PC-3 (cell line): ENCODE measurements at regions not wholly inside any gene's neighbourhood (a gene's known extent, or its start where the extent isn't known, plus 50 kb on each side); places are given as distances from the start of the nearest gene placed in this dataset.

Experiments
- ATAC-seq: fragments of 200-7000 bp; cut with Tn5 transposase; 2 replicates; pipeline ENCODE4 v1.9.1; 2020; ENCODE audit warnings: mild to moderate bottlenecking, moderate library complexity
- BruUV-seq: library from RNA; stranded (reverse); fragments of 400-500 nt; replicated peaks from 2 replicates; lab custom pipeline; 2021; lab: Mats Ljungman, UMichigan
- CTCF ChIA-PET: fragments of 300-600 bp; sonication (Branson Sonifier 250); formaldehyde crosslinking; loops from one replicate; lab custom pipeline; 2022; ENCODE audit warnings: antibody characterized with exemption; lab: Charles Lee
- POLR2A ChIA-PET: fragments of 300-600 bp; sonication (Branson Sonifier 250); formaldehyde crosslinking; loops from one replicate; lab custom pipeline; 2022; ENCODE audit warnings: antibody characterized with exemption; ENCODE audit not compliant: unreplicated experiment; lab: Charles Lee
- DNase-seq: peaks from one replicate; pipeline ENCODE4 v3.0.0-alpha.2; 2015
- H2AFZ ChIP-seq: fragments of 300-600 bp; sonication (generic); 2 replicates; pipeline ENCODE4 v1.6.0; 2016; ENCODE audit warnings: antibody characterized with exemption, low read length
- H3F3A ChIP-seq: fragments of 300-600 bp; sonication (generic); one replicate; pipeline ENCODE4 v1.6.0; 2017; ENCODE audit warnings: antibody characterized with exemption, low read length, control low read depth, mild to moderate bottlenecking; ENCODE audit not compliant: unreplicated experiment
- H3K27ac ChIP-seq: fragments of 300-600 bp; sonication (generic); 2 replicates; pipeline ENCODE4 v1.5.1; 2016; ENCODE audit warnings: mild to moderate bottlenecking, low read length
- H3K27me3 ChIP-seq: fragments of 300-600 bp; sonication (generic); 2 replicates; pipeline ENCODE4 v1.6.1; 2016; ENCODE audit warnings: low read length, mixed read lengths
- H3K36me3 ChIP-seq: fragments of 300-600 bp; sonication (generic); 2 replicates; pipeline ENCODE4 v1.6.1; 2016; ENCODE audit warnings: low read depth, mixed run types, low read length, mixed read lengths
- H3K4me1 ChIP-seq: fragments of 300-600 bp; sonication (generic); 2 replicates; pipeline ENCODE4 v1.5.1; 2016; ENCODE audit warnings: low read length; ENCODE audit not compliant: insufficient read depth
- H3K4me2 ChIP-seq: fragments of 300-600 bp; sonication (generic); 2 replicates; pipeline ENCODE4 v1.6.0; 2016; ENCODE audit warnings: low read length
- H3K4me3 ChIP-seq: fragments of 300-600 bp; sonication (generic); 2 replicates; pipeline ENCODE4 v1.5.1; 2016; ENCODE audit warnings: mild to moderate bottlenecking, low read length, mixed read lengths
- H3K79me2 ChIP-seq: fragments of 300-600 bp; sonication (generic); 2 replicates; pipeline ENCODE4 v1.6.1; 2017; ENCODE audit warnings: low read length, mixed read lengths
- H3K9ac ChIP-seq: fragments of 300-600 bp; sonication (generic); 2 replicates; pipeline ENCODE4 v1.6.0; 2016; ENCODE audit warnings: mild to moderate bottlenecking, low read length
- H3K9me2 ChIP-seq: fragments of 300-600 bp; sonication (generic); replicated peaks from 2 replicates; pipeline ENCODE4 v1.6.1; 2016; ENCODE audit warnings: mixed run types, low read length, mixed read lengths
- H3K9me3 ChIP-seq: fragments of 300-600 bp; sonication (generic); 2 replicates; pipeline ENCODE4 v1.6.1; 2016; ENCODE audit warnings: low read length, mixed read lengths
- H4K20me1 ChIP-seq: fragments of 300-600 bp; sonication (generic); 2 replicates; pipeline ENCODE4 v1.6.1; 2016; ENCODE audit warnings: low read length, mixed read lengths
- CTCF ChIP-seq: fragments of 300-600 bp; sonication (generic); conservative IDR thresholded peaks from 2 replicates; pipeline ENCODE4 v1.5.1; 2017; ENCODE audit warnings: antibody characterized with exemption, low read depth, mild to moderate bottlenecking, low read length
- EZH2 ChIP-seq: fragments of 300-600 bp; sonication (generic); IDR thresholded peaks from one replicate; pipeline ENCODE4 v1.6.1; 2017; ENCODE audit warnings: antibody characterized with exemption, mild to moderate bottlenecking, low read length; ENCODE audit not compliant: unreplicated experiment
- EZH2phosphoT487 ChIP-seq: fragments of 300-600 bp; sonication (generic); IDR thresholded peaks from 2 replicates; pipeline ENCODE4 v1.6.1; 2018; ENCODE audit warnings: mild to moderate bottlenecking, antibody characterized with exemption, low read length, borderline replicate concordance
- intact Hi-C: fragments of 100-400 bp; cut with micrococcal nuclease; formaldehyde crosslinking; loops from 2 replicates; pipeline ENCODE4 v1.9.0; 2023

GRCh38 chr1:30314591-30314990 lies 408.8 kb downstream of the MATN1 start:
- H3K4me3 ChIP-seq, result no peak overlapping the region
- no peak overlapping the region for H2AFZ ChIP-seq
- H3K9ac ChIP-seq, result no peak overlapping the region
- intact Hi-C loops, result no loop called here
- no TSS peak for BruUV-seq
- H3K4me1 ChIP-seq, result no peaks in the 10 kb centered on the region
- DNase-seq, result no peak
- H3K4me2 ChIP-seq, result no peak overlapping the region
- H3K79me2 ChIP-seq, result no peaks in the 10 kb centered on the region
- H3K27me3 ChIP-seq, result peaks cover 36% of the 10 kb centered on the region
- H3K9me2 ChIP-seq, result no peaks in the 10 kb centered on the region
- H3F3A ChIP-seq, result no peaks in the 10 kb centered on the region
- no peaks in the 10 kb centered on the region for H3K36me3 ChIP-seq
- TF ChIP-seq CTCF, result no peak
- no peak for ATAC-seq
- ChIA-PET CTCF (no interaction called here), POLR2A (interaction anchor here (0.6 kb wide), 1 partner anchor 472 kb away, joined by 12 read pairs; no protein-coding TSS in a partner anchor)
- no peaks in the 10 kb centered on the region; the same call in 1 of the 2 replicates for H3K9me3 ChIP-seq
- H4K20me1 ChIP-seq, result no peaks in the 10 kb centered on the region
- no peak overlapping the region for H3K27ac ChIP-seq

- no peak for TF ChIP-seq CTCF
- TF ChIP-seq EZH2, result no peak
- TF ChIP-seq EZH2phosphoT487, result no peak
- intact Hi-C loops, result no loop called here
- no peak for ATAC-seq
Observed at GRCh38 chr1:30313584-30313983, 409.8 kb downstream of the MATN1 start.

GRCh38 chr1:30313176-30313575 lies 410.2 kb downstream of the MATN1 start:
- Histone ChIP-seq H3K27ac (no peak overlapping the region), H3K4me1 (no peaks in the 10 kb centered on the region), H4K20me1 (no peaks in the 10 kb centered on the region), H3K9ac (no peak overlapping the region), H3K79me2 (no peaks in the 10 kb centered on the region), H3K9me2 (no peaks in the 10 kb centered on the region), H3F3A (no peaks in the 10 kb centered on the region), H3K4me2 (no peak overlapping the region), H3K9me3 (no peaks in the 10 kb centered on the region; the same call in 1 of the 2 replicates), H2AFZ (no peak overlapping the region), H3K27me3 (peaks cover 37% of the 10 kb centered on the region), H3K36me3 (no peaks in the 10 kb centered on the region), H3K4me3 (no peak overlapping the region)
- ChIA-PET POLR2A (no interaction called here), CTCF (no interaction called here)
- ATAC-seq (no peak), DNase-seq (no peak)
- no peak for TF ChIP-seq CTCF
- BruUV-seq, result no TSS peak
- intact Hi-C loops, result no loop called here

More at GRCh38 chr1:30313584-30313983, 409.8 kb downstream of the MATN1 start:
- Histone ChIP-seq H3K4me1 (no peaks in the 10 kb centered on the region), H3K9me2 (no peaks in the 10 kb centered on the region), H2AFZ (no peak overlapping the region), H4K20me1 (no peaks in the 10 kb centered on the region), H3K27ac (no peak overlapping the region), H3K4me2 (no peak overlapping the region), H3K36me3 (no peaks in the 10 kb centered on the region), H3K9ac (no peak overlapping the region), H3F3A (no peaks in the 10 kb centered on the region), H3K9me3 (no peaks in the 10 kb centered on the region; the same call in 1 of the 2 replicates), H3K79me2 (no peaks in the 10 kb centered on the region), H3K27me3 (peaks cover 36% of the 10 kb centered on the region), H3K4me3 (no peak overlapping the region)
- DNase-seq, result no peak
- BruUV-seq, result no TSS peak
- POLR2A ChIA-PET, result no interaction called here
- CTCF ChIA-PET, result no interaction called here
